GM18520 (cell line): ENCODE measurements at regions not wholly inside any gene's neighbourhood (a gene's known extent, or its start where the extent isn't known, plus 50 kb on each side); places are given as distances from the start of the nearest gene placed in this dataset.

ENCODE experiments used
- ATAC-seq: cut with Tn5 transposase; IDR thresholded peaks from one replicate; pipeline ENCODE4 v1.9.1; 2021; ENCODE audit not compliant: unreplicated experiment

DNA sequence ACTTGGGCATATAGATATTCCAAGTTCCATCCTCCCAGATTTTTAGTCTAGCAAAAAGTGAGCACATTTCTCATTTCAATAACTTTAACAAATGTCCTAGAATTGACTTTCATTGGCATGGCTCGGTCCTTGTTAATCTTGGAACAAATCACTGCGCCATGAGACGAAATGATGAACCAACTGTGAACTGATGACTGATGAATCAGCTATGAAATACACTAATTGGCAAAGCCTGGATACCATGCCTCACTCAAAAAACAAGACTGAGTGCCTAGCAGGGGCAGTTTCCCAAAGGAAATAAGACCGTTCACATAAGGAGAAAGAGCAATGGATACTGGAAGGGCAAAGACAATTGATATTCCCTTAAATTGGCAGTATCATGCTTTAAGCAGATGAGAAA lies 248.6 kb upstream of the VEGFC start:
- ATAC-seq, result no peak

DNA sequence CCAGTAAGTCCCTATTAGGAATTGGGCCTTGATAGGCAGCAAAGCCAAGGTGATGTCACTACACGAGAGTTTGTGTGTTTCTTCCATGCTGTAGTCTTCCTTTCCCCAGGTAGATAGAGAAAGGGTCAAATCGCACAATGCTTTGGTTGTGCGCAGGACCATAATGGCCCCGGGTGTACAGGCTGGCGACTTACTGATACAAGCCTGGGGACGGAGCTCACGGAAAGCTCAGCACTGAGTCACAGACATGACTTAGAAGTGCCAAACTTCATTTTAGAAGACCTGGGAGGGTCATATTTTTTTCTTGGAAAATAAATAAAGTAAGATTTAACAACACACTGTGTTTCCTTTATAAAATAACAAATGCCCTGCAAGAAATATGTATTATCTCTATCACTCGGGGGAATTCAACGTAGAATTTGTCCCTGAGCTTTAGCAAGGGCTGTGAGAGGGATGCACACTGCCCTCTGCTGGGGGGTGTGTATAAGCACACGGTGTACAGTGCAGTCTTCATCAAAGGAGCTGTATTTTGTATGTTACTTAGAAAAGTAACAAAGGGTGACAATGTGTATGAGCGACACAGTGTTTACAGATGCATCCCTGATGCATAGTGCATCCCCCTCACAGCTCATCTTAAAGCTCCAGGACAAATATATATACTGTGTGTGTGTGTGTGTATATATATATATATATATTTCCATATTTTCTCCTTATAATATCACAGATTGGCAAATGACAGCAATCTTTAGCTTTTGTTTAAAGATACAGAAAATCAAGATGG lies 254.5 kb upstream of the VEGFC start:
- peak; percentile 68 for ATAC-seq

DNA sequence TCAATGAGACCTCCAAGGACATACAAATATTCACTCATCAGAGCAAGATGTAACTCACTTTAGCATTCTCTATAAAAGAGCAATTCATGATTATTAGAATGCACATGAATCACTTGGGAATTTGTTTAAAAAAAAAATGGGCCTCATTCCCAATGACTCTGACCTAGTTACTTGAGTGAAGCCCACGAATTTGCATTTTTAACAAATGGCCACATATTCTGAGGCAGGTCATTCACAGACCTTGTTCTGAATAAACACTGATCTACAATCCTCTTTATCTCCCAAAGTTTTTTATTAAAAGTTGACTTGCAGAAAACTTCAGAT lies 255.1 kb upstream of the VEGFC start:
- no peak for ATAC-seq

GRCh38 chr4:177051473-177052060 lies 258.1 kb upstream of the NEIL3 start:
- ATAC-seq, result peak; percentile 84

GRCh38 chr4:177052211-177052934 lies 257.3 kb upstream of the NEIL3 start:
- no peak for ATAC-seq

GRCh38 chr4:177057186-177057585 lies 252.5 kb upstream of the NEIL3 start:
- no peak for ATAC-seq

GRCh38 chr4:177064116-177064515 lies 245.6 kb upstream of the NEIL3 start:
- ATAC-seq, result no peak

- no peak for ATAC-seq
Observed at GRCh38 chr4:177064729-177065394, 244.8 kb upstream of the NEIL3 start.

- ATAC-seq, result no peak
Observed at GRCh38 chr4:177066746-177067145, 242.9 kb upstream of the NEIL3 start.

DNA sequence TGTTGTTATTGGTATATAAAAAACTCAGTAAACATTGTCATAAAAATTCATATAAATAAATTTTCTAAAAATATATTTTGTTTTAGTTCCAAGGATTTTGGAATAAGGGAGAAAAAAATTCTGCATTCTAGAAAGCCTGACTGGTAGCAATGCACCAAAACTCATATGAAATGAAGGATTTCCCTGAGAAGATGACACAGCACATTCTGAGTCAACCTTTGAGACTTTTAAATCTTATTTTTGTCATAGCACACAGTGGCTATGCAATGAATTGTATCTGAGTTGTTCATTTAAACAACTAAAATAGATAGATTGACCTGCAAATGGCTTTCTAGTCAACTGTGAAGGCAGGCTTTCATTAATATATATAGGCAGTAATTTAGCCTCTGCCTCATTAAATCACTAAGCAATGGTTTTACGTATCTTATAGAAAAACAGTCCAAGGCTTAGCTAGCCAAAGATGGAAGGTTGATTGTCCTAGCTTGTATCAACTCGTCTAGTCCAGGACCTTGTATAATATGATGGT lies 239.1 kb upstream of the NEIL3 start:
- ATAC-seq, result no peak

DNA sequence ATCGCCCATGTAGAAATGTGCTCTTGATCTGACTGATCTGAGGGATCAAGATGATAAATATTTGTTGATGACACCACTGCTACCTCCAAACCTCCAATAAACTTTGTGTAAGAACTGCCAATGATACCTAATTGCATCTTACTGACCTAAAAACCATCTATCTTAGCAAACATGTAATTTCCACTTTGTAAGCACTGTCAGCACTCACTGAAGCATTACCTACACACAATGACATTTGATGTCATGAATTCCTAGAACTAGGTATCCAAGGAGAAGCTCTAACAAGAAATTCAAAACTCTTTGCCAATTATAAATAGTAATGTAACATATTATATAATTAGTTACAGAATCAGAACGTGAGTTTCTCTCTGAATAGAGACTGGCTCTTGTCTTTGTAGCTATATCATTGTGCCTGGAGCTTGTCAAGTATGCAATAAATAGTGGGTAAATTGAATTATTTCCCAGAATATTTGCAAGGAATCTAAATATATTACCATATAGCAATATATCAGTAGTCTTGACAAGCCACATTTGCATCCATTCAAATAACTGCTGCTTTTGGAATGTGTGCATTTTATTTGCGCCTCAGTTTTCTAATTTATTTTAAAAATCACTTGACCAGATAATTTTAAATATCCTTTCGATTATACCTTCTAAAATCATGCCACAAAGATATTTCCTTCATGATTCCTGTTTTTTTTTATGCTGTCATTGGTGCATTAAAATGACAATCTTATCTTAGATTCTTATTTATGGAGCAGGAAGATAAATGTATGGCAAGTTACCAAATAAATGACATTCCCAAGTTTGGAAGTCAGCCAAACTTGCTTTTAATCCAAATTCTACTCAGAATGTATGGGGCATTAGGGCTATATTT lies 232.3 kb upstream of the NEIL3 start:
- no peak for ATAC-seq

GRCh38 chr4:177079327-177079726 lies 230.3 kb upstream of the NEIL3 start:
- no peak for ATAC-seq

- no peak for ATAC-seq
Observed at GRCh38 chr4:177080388-177080787, 229.3 kb upstream of the NEIL3 start.

DNA sequence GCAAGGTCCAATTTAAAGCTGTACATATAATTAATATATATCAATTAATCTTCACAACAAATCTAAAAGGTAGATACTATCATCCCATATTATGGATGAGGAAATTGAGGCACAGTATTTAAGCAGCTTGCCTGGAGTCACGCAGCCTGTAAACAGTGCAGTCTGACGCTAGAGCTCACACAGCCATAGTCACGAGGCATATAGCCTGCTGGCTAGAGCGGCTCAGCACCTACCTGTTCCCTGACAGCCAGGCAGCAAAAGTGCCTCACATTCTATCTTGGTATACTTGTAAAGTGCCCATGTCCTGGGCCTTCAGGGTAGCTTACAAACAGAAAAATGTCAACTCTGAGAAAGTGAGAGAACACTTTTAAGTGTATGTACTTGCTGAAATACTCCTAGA lies 222.6 kb upstream of the NEIL3 start:
- no peak for ATAC-seq

DNA sequence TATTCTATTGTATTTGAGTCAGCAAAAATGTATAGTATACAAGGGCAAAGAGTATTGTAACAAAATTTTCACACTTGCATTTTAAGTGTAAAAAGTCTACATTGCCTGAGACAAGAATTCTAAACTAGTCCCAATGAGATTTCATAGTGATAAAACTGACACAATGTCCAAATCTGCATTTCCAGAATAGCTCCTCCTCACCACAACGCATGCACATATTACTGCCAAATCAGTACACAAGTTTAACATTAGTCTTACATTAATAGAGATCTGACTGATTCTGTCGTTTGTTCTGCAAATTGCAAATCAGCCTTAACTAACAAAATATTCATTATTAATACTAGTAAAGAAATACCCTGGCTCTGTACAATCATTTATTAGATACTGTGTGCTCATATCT lies 222.2 kb upstream of the NEIL3 start:
- ATAC-seq, result no peak

DNA sequence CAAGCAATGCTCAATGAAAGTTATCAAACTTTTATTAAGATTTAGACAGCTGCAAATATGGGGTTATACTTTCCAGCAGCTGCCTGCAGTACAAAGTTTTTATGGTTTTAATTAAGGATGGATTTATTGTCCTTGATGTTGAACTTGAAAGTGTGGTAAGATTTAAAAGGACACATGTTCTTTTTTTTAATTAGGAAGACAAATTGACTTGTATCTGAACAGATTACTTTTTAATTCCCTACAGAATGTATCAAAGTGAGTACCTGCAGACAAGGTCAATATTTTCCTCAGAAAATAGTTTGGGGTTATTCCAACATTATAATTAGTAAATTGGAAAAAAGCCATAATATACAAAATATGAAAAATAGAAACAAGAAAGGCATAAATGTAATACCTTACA lies 218.2 kb upstream of the NEIL3 start:
- ATAC-seq, result no peak

DNA sequence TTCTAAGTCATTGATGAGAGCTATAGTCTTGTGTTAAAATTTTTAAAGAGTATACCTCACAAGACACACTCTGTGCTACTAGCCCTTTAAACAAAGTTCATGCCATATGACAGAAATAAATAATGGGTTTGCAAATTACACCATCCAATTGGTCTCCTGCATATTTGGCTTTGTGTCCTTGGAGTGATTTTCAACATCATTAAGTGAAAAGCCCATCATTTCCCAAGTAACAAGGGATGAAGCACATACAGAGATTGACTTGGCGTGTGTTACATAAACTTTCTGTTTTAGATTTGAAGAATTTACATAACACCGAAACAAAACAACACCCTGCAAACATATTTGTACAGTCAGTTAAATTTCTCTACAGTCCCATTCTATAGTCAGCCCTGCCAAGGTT lies 216.9 kb upstream of the NEIL3 start:
- no peak for ATAC-seq

GRCh38 chr4:177093964-177094363 lies 215.7 kb upstream of the NEIL3 start:
- no peak for ATAC-seq

DNA sequence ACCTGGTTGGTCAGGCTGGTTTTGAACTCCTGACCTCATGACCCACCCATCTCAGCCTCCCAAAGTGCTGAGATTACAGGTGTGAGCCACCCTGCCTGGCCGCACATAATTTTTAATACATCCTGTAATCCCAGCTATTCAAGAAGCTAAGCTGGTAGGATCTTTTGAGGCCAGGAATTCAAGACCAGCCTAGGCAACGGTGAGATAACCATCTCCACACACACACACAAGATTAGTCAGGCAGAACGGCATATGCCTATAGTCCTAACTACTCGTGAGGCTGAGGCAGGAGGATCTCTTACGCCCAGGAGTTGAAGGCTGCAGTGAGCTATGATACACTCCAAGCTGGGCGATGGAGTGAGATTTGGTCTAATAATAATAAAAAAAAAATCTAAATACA lies 212.4 kb upstream of the NEIL3 start:
- ATAC-seq, result no peak

- ATAC-seq, result no peak
Observed at GRCh38 chr4:177099211-177099610, 210.5 kb upstream of the NEIL3 start.

- ATAC-seq, result no peak
Observed at GRCh38 chr4:177100307-177100706, 209.4 kb upstream of the NEIL3 start.
